Mucosa of gallbladder (tissue), 1 donor: ENCODE measurements at regions not wholly inside any gene's neighbourhood (a gene's known extent, or its start where the extent isn't known, plus 50 kb on each side); places are given as distances from the start of the nearest gene placed in this dataset.

Experiments
- DNase-seq: peaks from one replicate; pipeline ENCODE4 v3.0.0-alpha.2; 2020; ENCODE audit warnings: low spot score
- donor health status: DM: no; HTN: no; CAD: no.

DNA sequence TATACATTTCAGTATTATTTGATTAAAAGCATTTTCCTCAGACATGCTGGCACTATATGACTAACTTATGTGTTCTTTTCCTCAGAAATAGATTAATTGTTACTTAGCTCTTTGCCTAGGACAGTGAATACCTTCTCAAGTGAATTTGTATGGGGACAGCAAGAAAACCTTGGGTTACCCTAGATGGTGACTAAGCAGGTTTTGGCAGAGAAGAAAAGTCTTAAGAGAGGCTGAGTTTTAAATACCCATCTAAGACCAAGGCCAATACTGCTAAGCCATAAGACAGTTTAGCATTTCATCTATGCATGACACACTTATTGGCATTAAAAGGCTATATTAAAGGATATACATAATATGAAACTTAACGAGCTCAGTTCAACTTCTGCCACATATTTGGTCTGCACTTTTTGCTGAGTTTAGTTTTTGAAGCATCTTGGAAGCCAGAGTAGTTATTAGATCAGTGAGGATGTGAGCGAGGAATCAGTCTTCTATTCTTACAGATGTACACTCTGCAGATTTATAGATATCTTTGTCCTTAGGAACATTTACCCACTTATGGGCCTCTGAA, 54.6 kb upstream of the FAM3C start:
- DNase-seq, result no peak

DNA sequence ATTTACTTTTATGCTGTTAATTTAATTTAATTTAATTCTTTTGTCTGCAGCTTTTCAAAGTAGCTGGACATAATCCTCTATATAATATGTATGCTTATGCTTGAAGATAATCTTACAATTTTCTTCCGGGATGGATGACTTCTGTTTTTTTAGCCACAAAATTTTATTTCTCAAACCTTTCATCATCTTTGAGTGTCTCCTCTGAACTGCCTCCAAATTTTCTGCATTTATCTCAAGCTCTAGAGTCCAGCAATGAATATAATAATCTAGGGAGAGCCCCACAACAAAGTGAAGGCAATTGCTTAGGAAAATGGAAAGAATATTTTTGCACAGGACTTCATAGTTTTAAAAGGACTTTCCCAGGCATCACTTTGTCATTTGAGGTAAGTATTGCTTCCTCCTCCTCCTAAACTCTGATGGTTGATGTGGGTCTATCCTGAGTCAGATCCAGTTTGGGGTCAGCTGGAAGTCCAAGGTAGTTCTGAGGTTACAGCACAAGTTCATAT, 53.7 kb upstream of the FAM3C start:
- DNase-seq, result no peak

DNA sequence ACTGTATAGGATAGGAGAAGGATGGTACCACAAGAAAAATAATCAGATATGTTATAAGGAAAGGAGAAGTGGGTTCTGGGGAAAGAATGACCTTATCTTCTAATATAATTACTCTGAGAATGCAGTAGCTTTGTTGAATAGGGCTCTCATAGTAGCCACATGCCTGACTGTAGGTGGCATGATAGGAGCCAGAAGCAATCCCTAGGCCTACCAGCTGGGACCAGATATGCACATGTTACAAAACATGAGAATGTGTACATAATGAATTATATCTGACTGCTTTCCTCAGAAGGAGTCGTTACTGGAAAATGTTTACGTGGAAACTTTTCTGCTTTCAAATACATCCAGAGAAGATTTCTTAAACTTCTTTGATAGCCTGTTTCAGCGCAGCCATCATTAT, 53.2 kb upstream of the FAM3C start:
- no peak for DNase-seq

DNA sequence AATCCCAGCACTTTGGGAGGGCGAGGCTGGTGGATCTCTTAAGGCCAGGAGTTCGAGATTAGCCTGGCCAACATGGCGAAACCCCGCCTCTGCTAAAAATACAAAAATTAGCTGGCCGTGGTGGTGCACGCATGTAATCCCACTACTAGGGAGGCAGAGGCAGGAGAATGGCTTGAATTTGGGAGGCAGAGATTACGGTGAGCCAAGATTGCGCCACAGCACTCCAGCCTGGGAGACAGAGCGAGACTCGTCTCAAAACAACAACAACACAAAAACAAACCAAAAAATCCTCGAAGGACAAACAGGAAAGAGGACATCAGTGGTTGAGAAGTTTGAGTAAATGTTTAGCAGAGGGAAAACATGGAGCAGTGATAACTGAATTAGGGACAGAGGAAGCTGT, 52.3 kb upstream of the FAM3C start:
- no peak for DNase-seq

DNA sequence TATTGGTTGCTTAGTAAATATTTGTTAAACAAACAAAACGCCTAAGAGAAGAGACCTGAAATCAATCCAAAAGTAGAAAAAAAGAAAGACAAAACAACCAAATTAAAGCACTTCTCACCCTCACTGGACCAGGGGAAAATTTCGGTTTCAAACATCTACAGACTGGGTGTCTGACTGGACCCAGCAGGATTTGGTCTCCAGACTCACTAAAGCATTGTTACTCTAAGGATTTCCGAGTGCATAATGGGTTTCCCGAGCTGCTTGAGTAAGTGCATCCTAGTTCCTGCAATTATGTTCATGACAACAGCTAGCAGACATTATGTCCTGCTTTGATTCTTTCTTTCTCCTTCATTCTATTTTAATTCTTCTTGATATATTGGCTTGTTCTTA, 51.8 kb upstream of the FAM3C start:
- DNase-seq, result no peak

DNA sequence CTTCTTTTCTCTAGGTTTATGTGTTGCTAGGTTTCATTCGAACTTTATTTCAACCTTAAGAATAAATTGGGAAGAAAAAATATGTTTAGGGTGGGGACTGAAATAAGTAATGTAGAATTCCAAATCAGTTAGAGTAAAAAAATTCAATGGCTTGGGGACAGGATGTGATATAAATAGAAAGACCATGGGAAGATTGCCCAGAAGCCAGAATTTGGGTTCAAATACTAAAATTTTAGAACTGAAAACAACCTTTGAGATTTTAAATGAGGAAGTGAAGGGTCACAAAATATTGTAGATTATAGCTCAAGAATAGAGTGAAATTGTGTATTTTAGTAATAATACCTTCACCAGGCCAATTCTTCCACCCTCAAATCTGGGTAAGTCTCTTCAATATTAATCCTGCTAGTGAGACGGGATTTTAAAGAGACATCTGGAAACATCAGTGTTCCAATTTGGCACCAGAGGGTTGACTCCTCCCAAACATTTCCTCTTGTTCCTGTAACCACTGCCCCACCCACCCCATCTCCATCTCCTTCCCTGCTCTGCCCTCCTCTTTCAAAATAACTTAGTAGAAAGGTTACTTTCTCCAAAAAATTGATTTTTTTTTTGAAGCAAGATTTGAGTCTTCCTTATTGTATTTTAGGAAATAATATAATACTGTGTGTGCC, 51.3 kb upstream of the FAM3C start:
- no peak for DNase-seq

DNA sequence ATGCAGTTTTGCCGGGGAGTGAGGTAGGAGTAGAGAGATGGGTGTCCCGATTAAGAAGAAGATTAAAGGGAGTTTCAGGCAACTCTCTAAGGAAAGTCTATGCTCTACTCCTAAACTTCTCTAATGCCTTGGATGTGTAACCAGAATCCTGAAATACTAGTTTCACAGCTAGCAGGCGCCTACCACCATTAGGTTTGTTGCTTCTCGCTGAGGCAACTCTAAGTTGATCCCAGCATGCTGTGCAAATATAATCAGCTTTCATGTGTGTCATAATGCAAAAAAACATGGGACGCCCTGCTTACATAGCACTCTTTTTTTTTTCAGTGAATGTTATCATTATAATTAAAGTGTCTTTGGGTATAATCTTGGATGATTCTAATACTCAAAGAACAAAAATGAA, 50.4 kb upstream of the FAM3C start:
- DNase-seq, result no peak
